Liver (tissue), 8 donors: ENCODE measurements at regions not wholly inside any gene's neighbourhood (a gene's known extent, or its start where the extent isn't known, plus 50 kb on each side); places are given as distances from the start of the nearest gene placed in this dataset.

Source experiments
- DNase-seq: peaks from one replicate; pipeline ENCODE4 v3.0.0-alpha.2; 2017; ENCODE audit warnings: low spot score
- H3K27ac ChIP-seq, 2 donors: one replicate each; pipeline ENCODE4 v1.7.0; 2013; ENCODE audit warnings: inconsistent platforms in 2 of 2, low read length in 2 of 2, control low read depth in 1 of 2, low read depth in 1 of 2, mild to moderate bottlenecking in 1 of 2
- H3K27me3 ChIP-seq, 4 donors: one replicate each; pipeline versions ENCODE4 v1.6.1 to v1.7.0; 2013; ENCODE audit warnings: low read length in 3 of 4, inconsistent platforms in 1 of 4, mild to moderate bottlenecking in 1 of 4, moderate library complexity in 1 of 4; ENCODE audit not compliant: control insufficient read depth in 4 of 4, insufficient read depth in 4 of 4
- H3K36me3 ChIP-seq, 4 donors: one replicate each; pipeline versions ENCODE4 v1.6.1 to v1.7.0; 2013; ENCODE audit warnings: low read length in 3 of 4, mild to moderate bottlenecking in 3 of 4, low read depth in 1 of 4, moderate library complexity in 1 of 4; ENCODE audit not compliant: control insufficient read depth in 4 of 4, insufficient read depth in 3 of 4
- H3K4me1 ChIP-seq, 4 donors: one replicate each; pipeline versions ENCODE4 v1.6.1 to v1.7.0; 2013; ENCODE audit warnings: low read length in 3 of 4, mild to moderate bottlenecking in 3 of 4, moderate library complexity in 1 of 4; ENCODE audit not compliant: control insufficient read depth in 4 of 4, insufficient read depth in 4 of 4
- H3K4me3 ChIP-seq, 3 donors: one replicate each; pipeline versions ENCODE4 v1.6.1 to v1.7.0; 2013; ENCODE audit warnings: low read length in 3 of 3, control low read depth in 1 of 3, low read depth in 1 of 3, mild to moderate bottlenecking in 1 of 3
- H3K9ac ChIP-seq, 2 donors: one replicate each; pipeline ENCODE4 v1.7.0; 2013; ENCODE audit warnings: low read length in 2 of 2, mild to moderate bottlenecking in 2 of 2, moderate library complexity in 2 of 2, control low read depth in 1 of 2, low read depth in 1 of 2
- H3K9me3 ChIP-seq, 4 donors: one replicate each; pipeline versions ENCODE4 v1.6.1 to v1.7.0; 2013; ENCODE audit warnings: low read length in 3 of 4; ENCODE audit not compliant: control insufficient read depth in 4 of 4
- EGR1 ChIP-seq, 2 donors: IDR thresholded peaks; 2 replicates each; pipeline ENCODE4 v1.6.1; 2016 to 2018; ENCODE audit warnings: antibody characterized with exemption in 2 of 2, low read depth in 2 of 2
- FOXA1 ChIP-seq: IDR thresholded peaks from 2 replicates; pipeline ENCODE4 v1.6.1; 2016; ENCODE audit warnings: antibody characterized with exemption
- FOXA2 ChIP-seq: IDR thresholded peaks from 2 replicates; pipeline ENCODE4 v1.6.1; 2016; ENCODE audit warnings: antibody characterized with exemption
- GABPA ChIP-seq, 2 donors: IDR thresholded peaks in 1 of 2; conservative IDR thresholded peaks in 1 of 2; 2 replicates each; pipeline ENCODE4 v1.6.1; 2016; ENCODE audit warnings: antibody characterized with exemption in 2 of 2, mild to moderate bottlenecking in 1 of 2, moderate library complexity in 1 of 2
- HNF4A ChIP-seq, 2 donors: conservative IDR thresholded peaks; 2 replicates each; pipeline ENCODE4 v1.6.1; 2016; ENCODE audit warnings: antibody characterized with exemption in 2 of 2, mild to moderate bottlenecking in 2 of 2
- HNF4G ChIP-seq: IDR thresholded peaks from 2 replicates; pipeline ENCODE4 v1.6.1; 2016; ENCODE audit warnings: antibody characterized with exemption
- JUND ChIP-seq, 2 donors: IDR thresholded peaks; 2 replicates each; pipeline ENCODE4 v1.6.1; 2016; ENCODE audit warnings: antibody characterized with exemption in 2 of 2
- NR2F2 ChIP-seq: IDR thresholded peaks from 2 replicates; pipeline ENCODE4 v1.6.1; 2016; ENCODE audit warnings: antibody characterized with exemption
- RAD21 ChIP-seq, 2 donors: IDR thresholded peaks; 2 replicates each; pipeline ENCODE4 v1.6.1; 2016; ENCODE audit warnings: antibody characterized with exemption in 2 of 2, mild to moderate bottlenecking in 2 of 2
- RXRA ChIP-seq, 2 donors: IDR thresholded peaks; 2 replicates each; pipeline ENCODE4 v1.6.1; 2017 to 2018; ENCODE audit warnings: antibody characterized with exemption in 2 of 2, mild to moderate bottlenecking in 1 of 2
- SP1 ChIP-seq: IDR thresholded peaks from 2 replicates; pipeline ENCODE4 v1.6.1; 2018; ENCODE audit warnings: antibody characterized with exemption, mild to moderate bottlenecking
- TAF1 ChIP-seq: conservative IDR thresholded peaks from 2 replicates; pipeline ENCODE4 v1.6.1; 2016; ENCODE audit warnings: antibody characterized with exemption, mild to moderate bottlenecking
- YY1 ChIP-seq: IDR thresholded peaks from 2 replicates; pipeline ENCODE4 v1.6.1; 2016; ENCODE audit warnings: antibody characterized with exemption, mild to moderate bottlenecking
- WGBS: extraction: QIAGEN DNeasy Blood & Tissue Kit; methylation state at CpG from one replicate; pipeline ENCODE4 v1.1.7; 2013; 5-methylcytosine and 5-hydroxymethylcytosine counted together
- TF ChIP-seq, protein P1 (sequence below): IDR thresholded peaks from 2 replicates; pipeline ENCODE4 v1.6.1; 2016; ENCODE audit warnings: antibody characterized with exemption
- TF ChIP-seq, protein P2 (sequence below): fragments of 150-350 bp; IDR thresholded peaks from 2 replicates; pipeline ENCODE4 v1.5.1; 2017; ENCODE audit warnings: improper control_type of control experiment, low read depth, low read length; ENCODE audit not compliant: missing input control
- TF ChIP-seq, protein P3 (sequence below): IDR thresholded peaks from 2 replicates; pipeline ENCODE4 v1.6.1; 2016; ENCODE audit warnings: antibody characterized with exemption, mild to moderate bottlenecking
- TF ChIP-seq, protein P4 (sequence below): IDR thresholded peaks from 2 replicates; pipeline ENCODE4 v1.6.1; 2016; ENCODE audit warnings: antibody characterized with exemption
- TF ChIP-seq, protein P5 (sequence below): IDR thresholded peaks from 2 replicates; pipeline ENCODE4 v1.6.1; 2016; ENCODE audit warnings: antibody characterized with exemption
- donor health status: healthy.
- donor health status: healthy.
- donor health status: healthy.
- donor health status: healthy.
- donor health status: healthy.

DNA sequence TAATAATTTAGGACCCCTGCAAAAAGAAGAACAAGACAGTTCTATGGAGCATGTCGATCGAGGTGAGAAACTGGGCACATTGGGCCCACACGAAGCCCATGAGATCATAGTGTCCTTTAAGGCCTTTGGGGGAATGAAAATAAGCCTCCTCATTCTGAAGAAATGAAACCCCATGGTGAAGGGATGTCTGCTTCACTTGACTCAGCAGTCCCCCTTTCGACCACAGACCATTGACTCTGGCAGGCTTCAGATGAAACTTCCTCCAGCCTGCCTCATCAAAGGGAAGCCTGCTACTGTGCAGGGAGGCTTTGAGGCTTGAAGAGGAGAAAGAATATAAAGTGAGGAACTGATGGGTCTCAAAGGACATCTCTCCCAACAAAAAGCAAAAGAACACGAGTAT lies 144.2 kb upstream of the FBXL4 start:
- no peak overlapping the region for H3K9ac ChIP-seq
- H3K27ac ChIP-seq: no peak overlapping the region
- H3K4me1 ChIP-seq: no peaks in the 10 kb centered on the region
- DNase-seq: no peak
- H3K9me3 ChIP-seq: no peaks in the 10 kb centered on the region
- H3K36me3 ChIP-seq: no peaks in the 10 kb centered on the region
- H3K27me3 ChIP-seq: peaks cover 0 to 10% (median 0%) of the 10 kb centered on the region in 4 donors
- TF ChIP-seq YY1: no peak
- WGBS: 81% methylated on average over 5 of the region's 5 CpGs
- H3K4me3 ChIP-seq: no peak overlapping the region

DNA sequence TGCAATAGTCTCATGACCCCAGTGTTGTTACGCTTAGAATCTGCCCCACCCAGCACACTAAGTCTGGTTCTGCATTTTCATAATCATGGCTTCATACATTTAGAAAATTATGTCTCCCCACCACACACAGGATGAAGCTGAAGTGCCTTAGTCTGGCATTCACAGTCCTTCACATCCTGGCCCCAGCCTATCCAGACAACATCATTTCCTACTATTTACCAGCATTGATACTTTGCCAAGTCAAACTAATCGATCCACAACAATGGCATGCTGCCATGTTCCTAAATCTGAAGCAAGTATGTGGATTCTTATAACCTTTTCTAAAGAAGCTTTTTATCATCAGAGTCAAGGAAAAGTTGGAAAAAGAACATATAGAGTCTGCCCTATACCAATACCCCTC lies 132.4 kb upstream of the FBXL4 start:
- peaks cover 0 to under 1% (median 0%) of the 10 kb centered on the region in 4 donors for H3K27me3 ChIP-seq
- no peak overlapping the region for H3K4me3 ChIP-seq
- no peaks in the 10 kb centered on the region for H3K4me1 ChIP-seq
- no peaks in the 10 kb centered on the region for H3K9me3 ChIP-seq
- no peak overlapping the region for H3K27ac ChIP-seq
- H3K9ac ChIP-seq: no peak overlapping the region
- no peaks in the 10 kb centered on the region for H3K36me3 ChIP-seq
- no peak for TF ChIP-seq TAF1
- TF ChIP-seq RAD21 (IDR thresholded peaks at IDR 0.05): peak in 1 of 2 donors; percentile 35
- TF ChIP-seq HNF4A (conservative IDR thresholded peaks at IDR 0.05): peak in 1 of 2 donors; percentile 4
- TF ChIP-seq FOXA2: peak; percentile 44
- peak; percentile 18 for TF ChIP-seq FOXA1
- no peak for TF ChIP-seq RXRA (IDR thresholded peaks at IDR 0.05)
- DNase-seq: no peak
- 8% methylated on average over 2 of the region's 2 CpGs for WGBS

DNA sequence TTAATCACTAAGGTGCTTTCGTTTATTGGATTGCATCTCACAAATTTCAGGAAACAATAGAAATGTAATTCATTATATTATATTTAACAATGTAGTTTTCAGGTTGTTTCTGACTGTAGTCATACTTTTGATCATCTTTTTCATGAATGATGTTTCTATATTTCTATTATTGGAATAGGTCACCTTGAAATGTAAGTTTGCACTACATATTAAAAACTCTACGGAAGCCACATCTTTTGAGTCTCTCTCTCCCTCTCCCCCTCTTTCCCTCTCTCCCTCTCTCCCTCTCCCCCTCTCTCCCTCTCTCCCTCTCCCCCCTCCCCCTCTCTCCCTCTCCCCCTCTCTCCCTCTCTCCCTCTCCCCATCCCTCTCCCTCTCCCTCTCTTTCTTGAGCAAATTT lies 131.3 kb upstream of the FBXL4 start:
- TF ChIP-seq, protein P1, sequence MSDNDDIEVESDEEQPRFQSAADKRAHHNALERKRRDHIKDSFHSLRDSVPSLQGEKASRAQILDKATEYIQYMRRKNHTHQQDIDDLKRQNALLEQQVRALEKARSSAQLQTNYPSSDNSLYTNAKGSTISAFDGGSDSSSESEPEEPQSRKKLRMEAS: no peak
- TF ChIP-seq RXRA (IDR thresholded peaks at IDR 0.05) (no peak), TAF1 (no peak), SP1 (no peak), YY1 (no peak), HNF4G (no peak), EGR1 (IDR thresholded peaks at IDR 0.05; ENCODE audit: low read depth in 2 of 2) (no peak), HNF4A (conservative IDR thresholded peaks at IDR 0.05) (no peak), RAD21 (IDR thresholded peaks at IDR 0.05) (no peak), NR2F2 (no peak), FOXA2 (no peak), GABPA (IDR thresholded peaks at IDR 0.05 in 1 of 2, conservative IDR thresholded peaks at IDR 0.05 in 1 of 2) (no peak), JUND (IDR thresholded peaks at IDR 0.05) (no peak), FOXA1 (no peak)
- TF ChIP-seq, protein P2, sequence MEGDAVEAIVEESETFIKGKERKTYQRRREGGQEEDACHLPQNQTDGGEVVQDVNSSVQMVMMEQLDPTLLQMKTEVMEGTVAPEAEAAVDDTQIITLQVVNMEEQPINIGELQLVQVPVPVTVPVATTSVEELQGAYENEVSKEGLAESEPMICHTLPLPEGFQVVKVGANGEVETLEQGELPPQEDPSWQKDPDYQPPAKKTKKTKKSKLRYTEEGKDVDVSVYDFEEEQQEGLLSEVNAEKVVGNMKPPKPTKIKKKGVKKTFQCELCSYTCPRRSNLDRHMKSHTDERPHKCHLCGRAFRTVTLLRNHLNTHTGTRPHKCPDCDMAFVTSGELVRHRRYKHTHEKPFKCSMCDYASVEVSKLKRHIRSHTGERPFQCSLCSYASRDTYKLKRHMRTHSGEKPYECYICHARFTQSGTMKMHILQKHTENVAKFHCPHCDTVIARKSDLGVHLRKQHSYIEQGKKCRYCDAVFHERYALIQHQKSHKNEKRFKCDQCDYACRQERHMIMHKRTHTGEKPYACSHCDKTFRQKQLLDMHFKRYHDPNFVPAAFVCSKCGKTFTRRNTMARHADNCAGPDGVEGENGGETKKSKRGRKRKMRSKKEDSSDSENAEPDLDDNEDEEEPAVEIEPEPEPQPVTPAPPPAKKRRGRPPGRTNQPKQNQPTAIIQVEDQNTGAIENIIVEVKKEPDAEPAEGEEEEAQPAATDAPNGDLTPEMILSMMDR: no peak
- TF ChIP-seq, protein P3, sequence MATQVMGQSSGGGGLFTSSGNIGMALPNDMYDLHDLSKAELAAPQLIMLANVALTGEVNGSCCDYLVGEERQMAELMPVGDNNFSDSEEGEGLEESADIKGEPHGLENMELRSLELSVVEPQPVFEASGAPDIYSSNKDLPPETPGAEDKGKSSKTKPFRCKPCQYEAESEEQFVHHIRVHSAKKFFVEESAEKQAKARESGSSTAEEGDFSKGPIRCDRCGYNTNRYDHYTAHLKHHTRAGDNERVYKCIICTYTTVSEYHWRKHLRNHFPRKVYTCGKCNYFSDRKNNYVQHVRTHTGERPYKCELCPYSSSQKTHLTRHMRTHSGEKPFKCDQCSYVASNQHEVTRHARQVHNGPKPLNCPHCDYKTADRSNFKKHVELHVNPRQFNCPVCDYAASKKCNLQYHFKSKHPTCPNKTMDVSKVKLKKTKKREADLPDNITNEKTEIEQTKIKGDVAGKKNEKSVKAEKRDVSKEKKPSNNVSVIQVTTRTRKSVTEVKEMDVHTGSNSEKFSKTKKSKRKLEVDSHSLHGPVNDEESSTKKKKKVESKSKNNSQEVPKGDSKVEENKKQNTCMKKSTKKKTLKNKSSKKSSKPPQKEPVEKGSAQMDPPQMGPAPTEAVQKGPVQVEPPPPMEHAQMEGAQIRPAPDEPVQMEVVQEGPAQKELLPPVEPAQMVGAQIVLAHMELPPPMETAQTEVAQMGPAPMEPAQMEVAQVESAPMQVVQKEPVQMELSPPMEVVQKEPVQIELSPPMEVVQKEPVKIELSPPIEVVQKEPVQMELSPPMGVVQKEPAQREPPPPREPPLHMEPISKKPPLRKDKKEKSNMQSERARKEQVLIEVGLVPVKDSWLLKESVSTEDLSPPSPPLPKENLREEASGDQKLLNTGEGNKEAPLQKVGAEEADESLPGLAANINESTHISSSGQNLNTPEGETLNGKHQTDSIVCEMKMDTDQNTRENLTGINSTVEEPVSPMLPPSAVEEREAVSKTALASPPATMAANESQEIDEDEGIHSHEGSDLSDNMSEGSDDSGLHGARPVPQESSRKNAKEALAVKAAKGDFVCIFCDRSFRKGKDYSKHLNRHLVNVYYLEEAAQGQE: no peak
- TF ChIP-seq, protein P4, sequence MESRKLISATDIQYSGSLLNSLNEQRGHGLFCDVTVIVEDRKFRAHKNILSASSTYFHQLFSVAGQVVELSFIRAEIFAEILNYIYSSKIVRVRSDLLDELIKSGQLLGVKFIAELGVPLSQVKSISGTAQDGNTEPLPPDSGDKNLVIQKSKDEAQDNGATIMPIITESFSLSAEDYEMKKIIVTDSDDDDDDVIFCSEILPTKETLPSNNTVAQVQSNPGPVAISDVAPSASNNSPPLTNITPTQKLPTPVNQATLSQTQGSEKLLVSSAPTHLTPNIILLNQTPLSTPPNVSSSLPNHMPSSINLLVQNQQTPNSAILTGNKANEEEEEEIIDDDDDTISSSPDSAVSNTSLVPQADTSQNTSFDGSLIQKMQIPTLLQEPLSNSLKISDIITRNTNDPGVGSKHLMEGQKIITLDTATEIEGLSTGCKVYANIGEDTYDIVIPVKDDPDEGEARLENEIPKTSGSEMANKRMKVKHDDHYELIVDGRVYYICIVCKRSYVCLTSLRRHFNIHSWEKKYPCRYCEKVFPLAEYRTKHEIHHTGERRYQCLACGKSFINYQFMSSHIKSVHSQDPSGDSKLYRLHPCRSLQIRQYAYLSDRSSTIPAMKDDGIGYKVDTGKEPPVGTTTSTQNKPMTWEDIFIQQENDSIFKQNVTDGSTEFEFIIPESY: no peak
- TF ChIP-seq, protein P5, sequence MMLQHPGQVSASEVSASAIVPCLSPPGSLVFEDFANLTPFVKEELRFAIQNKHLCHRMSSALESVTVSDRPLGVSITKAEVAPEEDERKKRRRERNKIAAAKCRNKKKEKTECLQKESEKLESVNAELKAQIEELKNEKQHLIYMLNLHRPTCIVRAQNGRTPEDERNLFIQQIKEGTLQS: no peak
- Histone ChIP-seq H3K27ac (no peak overlapping the region), H3K36me3 (no peaks in the 10 kb centered on the region), H3K27me3 (no peaks in the 10 kb centered on the region), H3K4me3 (no peak overlapping the region), H3K4me1 (no peaks in the 10 kb centered on the region), H3K9me3 (no peaks in the 10 kb centered on the region), H3K9ac (no peak overlapping the region)
- no peak for DNase-seq
- 83% methylated on average over 2 of the region's 2 CpGs for whole genome bisulfite sequencing
